ENCODE measurements at regions not wholly inside any gene's neighbourhood (a gene's known extent, or its start where the extent isn't known, plus 50 kb on each side); places are given as distances from the start of the nearest gene placed in this dataset.

DNA sequence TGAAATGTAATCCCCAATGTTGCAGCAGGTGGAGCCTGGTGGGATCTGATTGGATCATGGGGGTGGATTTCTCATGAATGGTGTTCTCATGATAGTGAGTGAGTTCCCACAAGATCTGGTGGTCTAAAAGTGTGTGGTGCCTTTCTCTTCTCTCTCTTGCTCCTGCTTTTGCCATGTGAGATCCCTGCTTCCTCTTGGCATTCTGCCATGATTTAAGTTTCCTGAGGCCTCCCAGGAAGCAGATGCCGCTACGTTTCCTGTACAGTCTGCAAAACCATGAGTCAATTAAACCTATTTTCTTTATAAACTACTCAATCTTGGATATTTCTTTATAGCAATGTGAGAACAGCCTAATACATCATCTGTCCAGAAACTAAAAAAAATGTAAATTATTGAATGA is 298.3 kb downstream of the MEX3B start:
- WGBS, 2 donors, result 48 to 56% methylated on average over 2 of the region's 2 CpGs
- no peak overlapping the region for H3K4me3 ChIP-seq
- H3K4me1 ChIP-seq, result peaks cover 0 to 10% (median 0%) of the 10 kb centered on the region in 4 donors
- no peaks in the 10 kb centered on the region for H3K36me3 ChIP-seq
- no peaks in the 10 kb centered on the region for H3K27me3 ChIP-seq
- TF ChIP-seq EP300 (IDR thresholded peaks at IDR 0.05) (no peak), POLR2A (IDR thresholded peaks at IDR 0.05) (no peak), CTCF (IDR thresholded peaks at IDR 0.05) (no peak)
- DNase-seq (ENCODE audit: low spot score in 2 of 2), result no peak
- H3K27ac ChIP-seq, result no peak overlapping the region
- no peaks in the 10 kb centered on the region for H3K9me3 ChIP-seq

DNA sequence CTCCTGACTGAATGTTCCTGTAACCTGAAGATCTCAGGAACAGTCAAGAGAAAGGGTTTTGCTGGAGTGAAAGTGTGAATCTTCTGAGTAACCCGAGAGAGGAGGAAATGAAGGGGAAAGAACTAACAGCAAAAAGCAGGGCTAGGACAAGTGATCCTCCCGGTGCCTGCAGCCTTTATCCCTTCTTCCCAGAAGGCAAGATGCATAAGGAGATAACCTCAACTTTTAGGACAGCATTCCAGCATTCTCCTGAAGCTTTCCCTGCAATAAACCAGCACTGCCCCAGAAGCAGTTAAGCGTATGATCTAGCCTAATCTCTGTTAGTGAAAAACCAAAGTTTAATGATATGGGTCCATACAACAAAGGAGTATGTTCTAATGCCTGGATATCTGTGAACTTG is 298.8 kb downstream of the MEX3B start:
- H3K4me1 ChIP-seq, result peaks cover 0 to 6% (median 0%) of the 10 kb centered on the region in 4 donors
- no peak overlapping the region for H3K4me3 ChIP-seq
- H3K27ac ChIP-seq, result no peak overlapping the region
- no peaks in the 10 kb centered on the region for H3K27me3 ChIP-seq
- H3K9me3 ChIP-seq, result no peaks in the 10 kb centered on the region
- H3K36me3 ChIP-seq, result no peaks in the 10 kb centered on the region
- TF ChIP-seq EP300 (IDR thresholded peaks at IDR 0.05) (no peak), POLR2A (IDR thresholded peaks at IDR 0.05) (no peak), CTCF (IDR thresholded peaks at IDR 0.05) (no peak)
- DNase-seq (ENCODE audit: low spot score in 2 of 2), result no peak
- WGBS, 2 donors, result 73 to 79% methylated on average over 3 of the region's 3 CpGs

GRCh38 chr15:81744364-81744763 is 301.5 kb downstream of the MEX3B start:
- no peaks in the 10 kb centered on the region for H3K27me3 ChIP-seq
- peaks cover 0 to 6% (median 0%) of the 10 kb centered on the region in 4 donors for H3K4me1 ChIP-seq
- TF ChIP-seq EP300 (IDR thresholded peaks at IDR 0.05) (no peak), CTCF (IDR thresholded peaks at IDR 0.05) (no peak), POLR2A (IDR thresholded peaks at IDR 0.05) (no peak)
- H3K4me3 ChIP-seq, result no peak overlapping the region
- DNase-seq (ENCODE audit: low spot score in 2 of 2), result no peak
- H3K36me3 ChIP-seq, result no peaks in the 10 kb centered on the region
- WGBS, 2 donors, result 86% methylated on average over 4 of the region's 4 CpGs
- H3K9me3 ChIP-seq, result no peaks in the 10 kb centered on the region
- H3K27ac ChIP-seq, result no peak overlapping the region

- peaks cover 0 to 6% (median 0%) of the 10 kb centered on the region in 4 donors for H3K4me1 ChIP-seq
- TF ChIP-seq POLR2A (IDR thresholded peaks at IDR 0.05), result no peak
- TF ChIP-seq EP300 (IDR thresholded peaks at IDR 0.05), result no peak
- no peak for TF ChIP-seq CTCF (IDR thresholded peaks at IDR 0.05)
- no peaks in the 10 kb centered on the region for H3K36me3 ChIP-seq
- no peak for DNase-seq (ENCODE audit: low spot score in 2 of 2)
- no peak overlapping the region for H3K4me3 ChIP-seq
- no peak overlapping the region for H3K27ac ChIP-seq
- H3K27me3 ChIP-seq, result no peaks in the 10 kb centered on the region
- peaks cover 0 to 3% (median 0%) of the 10 kb centered on the region in 4 donors for H3K9me3 ChIP-seq
Measured at GRCh38 chr15:81740416-81740815, 305.4 kb downstream of the MEX3B start.

GRCh38 chr15:81729340-81729739 is 316.5 kb downstream of the MEX3B start:
- Histone ChIP-seq H3K4me3 (no peak overlapping the region), H3K27ac (no peak overlapping the region), H3K4me1 (no peaks in the 10 kb centered on the region), H3K9me3 (no peaks in the 10 kb centered on the region), H3K36me3 (no peaks in the 10 kb centered on the region), H3K27me3 (no peaks in the 10 kb centered on the region)
- TF ChIP-seq CTCF (IDR thresholded peaks at IDR 0.05) (no peak), POLR2A (IDR thresholded peaks at IDR 0.05) (no peak), EP300 (IDR thresholded peaks at IDR 0.05) (no peak)
- DNase-seq (ENCODE audit: low spot score in 2 of 2), result no peak
- 31 to 47% methylated on average over 3 of the region's 3 CpGs for WGBS, 2 donors
